ENCODE measurements at regions not wholly inside any gene's neighbourhood (a gene's known extent, or its start where the extent isn't known, plus 50 kb on each side); places are given as distances from the start of the nearest gene placed in this dataset.

- DNase-seq (ENCODE audit: low read depth in 2 of 2) = no peak
Observed at GRCh38 chr10:90458571-90458970, 399.3 kb downstream of the HTR7 start.

DNA sequence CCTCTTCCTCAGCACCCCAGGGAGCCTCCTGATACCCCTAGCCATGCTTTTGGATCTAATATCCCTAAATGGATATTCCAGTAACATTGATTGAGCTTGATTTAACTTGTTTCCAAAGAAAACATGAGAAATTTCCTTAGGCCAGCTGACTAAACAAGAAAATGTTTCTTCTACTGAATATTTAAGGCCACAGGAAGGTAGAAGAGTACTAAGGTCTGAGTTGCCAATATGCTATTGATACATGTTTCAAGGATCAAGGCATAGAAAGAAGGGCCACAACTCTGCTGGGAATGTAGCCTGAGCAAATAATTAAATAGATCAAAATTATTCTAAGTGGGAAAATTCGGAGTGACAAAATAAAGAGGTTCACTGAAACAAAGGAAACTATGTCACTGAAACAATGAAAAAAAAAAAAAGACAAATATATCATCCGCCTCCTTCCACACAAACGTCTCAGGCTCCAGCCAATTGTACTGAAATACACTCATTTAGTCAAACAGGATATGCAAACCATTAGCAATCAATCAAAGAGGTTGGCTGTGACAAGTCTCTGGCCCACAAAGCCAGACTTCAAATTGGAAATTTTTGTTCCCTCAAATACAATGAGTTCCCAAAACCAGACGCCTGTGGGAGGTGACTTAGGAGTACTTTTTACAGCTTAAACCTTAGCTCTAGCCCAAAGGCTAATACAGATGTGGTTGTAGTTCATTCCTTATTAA is 396.2 kb downstream of the HTR7 start:
- no peak for DNase-seq (ENCODE audit: low read depth in 2 of 2)

DNA sequence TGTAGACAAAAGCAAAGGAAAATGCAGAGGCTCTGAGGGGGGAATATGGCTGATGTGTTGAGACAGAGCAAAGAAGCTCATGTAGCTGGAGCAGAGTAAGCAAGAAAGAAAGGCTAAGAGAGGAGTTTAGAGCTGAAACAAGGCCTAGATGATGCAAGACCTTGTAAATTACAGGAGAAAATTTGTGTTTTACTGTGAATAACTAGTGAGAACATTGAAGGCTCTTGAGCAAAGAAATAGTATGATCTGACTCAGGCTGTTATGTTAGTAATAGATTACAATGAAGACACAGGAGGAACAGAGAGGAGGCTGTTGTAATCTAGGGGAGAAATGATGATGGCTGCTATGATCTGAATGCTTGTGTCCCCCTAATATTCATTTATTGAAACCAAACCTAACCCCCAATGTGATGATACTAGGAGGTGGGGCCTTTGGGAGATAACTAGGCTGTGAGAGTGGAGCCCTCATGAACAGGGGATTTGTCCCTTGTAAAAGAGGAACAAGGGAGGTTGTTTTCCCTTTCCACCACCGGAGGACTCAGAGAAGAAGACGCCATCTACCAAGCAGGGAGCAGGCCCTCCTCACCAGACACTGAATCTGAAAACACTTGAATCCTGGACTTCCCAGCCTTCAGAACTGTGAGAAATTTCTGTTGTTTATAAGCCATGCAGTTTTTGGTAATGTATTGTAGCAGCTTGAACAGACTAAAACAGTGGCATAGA is 394.9 kb downstream of the HTR7 start:
- DNase-seq (ENCODE audit: low read depth in 2 of 2) = no peak

DNA sequence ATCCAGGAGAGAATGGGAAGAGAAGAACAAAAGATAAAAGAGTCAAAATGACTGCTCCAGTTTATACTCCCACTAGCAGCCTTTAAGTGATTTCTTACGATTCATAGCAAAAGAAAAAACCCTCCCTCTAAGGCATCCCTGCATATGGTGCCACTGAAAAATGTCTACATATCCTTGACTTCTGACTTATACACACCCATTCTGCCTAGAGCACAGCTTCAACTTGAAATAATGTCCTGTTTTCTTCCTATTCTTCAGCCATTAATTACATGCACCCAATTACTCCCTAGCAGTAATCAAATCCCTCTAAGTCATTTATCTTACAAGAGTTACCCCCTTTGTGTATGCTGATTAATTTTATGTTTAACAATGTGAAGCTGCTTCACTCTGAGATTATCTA is 393.5 kb downstream of the HTR7 start:
- DNase-seq (ENCODE audit: low read depth in 2 of 2) = no peak

GRCh38 chr10:90470966-90471365 is 386.9 kb downstream of the HTR7 start:
- no peak for DNase-seq (ENCODE audit: low read depth in 2 of 2)

GRCh38 chr10:90480466-90480865 is 377.4 kb downstream of the HTR7 start:
- DNase-seq (ENCODE audit: low read depth in 2 of 2) = no peak

GRCh38 chr10:90481326-90481923 is 376.4 kb downstream of the HTR7 start:
- no peak for DNase-seq (ENCODE audit: low read depth in 2 of 2)

GRCh38 chr10:90484518-90484917 is 373.3 kb downstream of the HTR7 start:
- DNase-seq (ENCODE audit: low read depth in 2 of 2) = no peak

DNA sequence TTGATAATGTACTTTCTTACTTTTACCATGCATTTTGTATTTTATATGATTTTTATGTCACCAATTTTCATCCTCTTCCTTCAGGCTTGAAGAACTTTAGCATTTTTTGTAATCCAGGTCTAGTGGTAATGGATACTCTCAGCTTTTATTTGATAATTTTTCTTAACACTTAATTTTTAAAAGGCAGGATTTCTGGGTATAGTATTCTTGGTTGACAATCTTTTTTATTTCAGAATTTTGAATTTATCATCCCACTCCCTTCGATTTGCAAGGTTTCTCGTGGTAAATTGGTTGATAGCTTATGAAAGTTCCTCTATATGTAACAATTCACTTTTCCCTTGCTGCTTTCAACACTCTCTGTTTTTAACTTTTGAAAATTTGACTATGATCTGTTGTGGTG is 363.7 kb downstream of the HTR7 start:
- no peak for DNase-seq (ENCODE audit: low read depth in 2 of 2)

- DNase-seq (ENCODE audit: low read depth in 2 of 2) = no peak
Observed at GRCh38 chr10:90504172-90504571, 353.7 kb downstream of the HTR7 start.

DNA sequence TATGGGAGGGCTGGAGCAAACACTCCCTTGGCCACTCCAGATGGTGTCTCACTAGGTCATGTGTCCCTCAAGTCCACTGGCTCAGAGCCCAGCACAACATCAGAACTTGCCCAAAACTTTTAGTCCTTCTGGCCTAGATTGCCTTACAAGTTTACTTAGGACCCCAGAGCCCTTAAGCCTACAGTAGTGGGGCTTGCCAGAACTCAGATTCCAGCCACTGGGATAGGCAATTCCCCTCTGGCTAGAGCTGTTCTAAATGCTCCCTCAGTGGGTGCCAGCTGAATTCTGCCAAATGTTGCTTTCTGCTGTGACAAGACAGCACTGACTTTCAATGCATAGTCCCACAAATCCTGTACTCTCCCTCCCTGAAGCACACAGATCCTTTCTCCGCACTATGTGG is 331.1 kb downstream of the HTR7 start:
- no peak for DNase-seq (ENCODE audit: low read depth in 2 of 2)

GRCh38 chr10:90530521-90530920 is 327.3 kb downstream of the HTR7 start:
- DNase-seq (ENCODE audit: low read depth in 2 of 2) = no peak

DNA sequence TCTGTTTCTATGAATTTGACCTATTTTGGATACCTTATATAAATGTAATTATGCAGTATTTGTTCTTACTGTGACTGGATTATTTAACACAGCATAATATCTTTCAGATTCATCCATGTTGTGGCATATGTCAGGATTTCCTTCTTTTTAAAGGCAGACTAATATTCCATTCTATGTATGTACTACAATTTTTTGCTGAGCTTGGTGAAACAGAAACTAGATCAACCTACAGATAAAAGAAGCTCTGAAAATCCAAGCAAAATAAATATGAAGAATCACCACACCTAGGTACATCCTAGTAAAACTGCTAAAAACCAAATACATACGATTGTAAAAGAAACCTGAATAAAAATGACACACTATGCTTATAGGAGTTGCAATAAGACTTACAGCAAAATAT is 300.5 kb downstream of the HTR7 start:
- DNase-seq (ENCODE audit: low read depth in 2 of 2) = no peak

DNA sequence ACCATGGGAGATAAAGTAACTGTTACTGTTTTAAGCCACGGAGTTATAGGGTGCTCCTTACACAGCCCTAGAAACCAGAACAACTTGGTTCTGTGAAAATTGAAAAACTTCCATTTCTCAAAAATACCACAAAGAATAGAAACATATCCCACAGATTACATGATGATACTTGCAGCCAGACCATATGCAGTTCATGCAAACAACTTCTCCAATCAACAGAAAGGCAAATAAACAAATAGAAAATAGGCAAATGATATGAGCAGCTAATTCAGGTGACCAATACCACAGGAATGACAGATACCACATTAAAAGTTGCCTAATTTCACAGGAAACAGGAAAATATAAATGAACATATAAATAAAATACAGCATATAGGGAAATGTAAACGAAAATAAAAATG is 297.5 kb downstream of the HTR7 start:
- no peak for DNase-seq (ENCODE audit: low read depth in 2 of 2)

DNA sequence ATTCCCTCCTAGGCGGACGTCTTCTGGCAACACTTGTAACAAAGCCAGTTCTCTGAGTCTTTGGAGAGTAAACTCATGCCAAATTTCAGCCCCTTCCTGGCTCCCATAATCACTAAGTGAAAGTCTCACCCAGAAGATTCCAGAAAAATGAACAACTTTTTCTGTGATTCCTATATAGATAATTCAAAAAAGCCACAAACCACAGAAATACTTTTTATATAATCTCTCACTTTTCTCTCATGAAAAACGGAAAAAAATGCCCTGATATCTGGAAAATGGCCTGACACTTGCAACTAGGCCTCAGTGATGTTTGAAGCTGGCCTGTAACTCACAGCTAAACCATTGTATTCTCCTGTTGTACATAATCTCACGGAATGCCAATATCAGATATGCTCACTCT is 296.2 kb downstream of the HTR7 start:
- no peak for DNase-seq (ENCODE audit: low read depth in 2 of 2)

DNA sequence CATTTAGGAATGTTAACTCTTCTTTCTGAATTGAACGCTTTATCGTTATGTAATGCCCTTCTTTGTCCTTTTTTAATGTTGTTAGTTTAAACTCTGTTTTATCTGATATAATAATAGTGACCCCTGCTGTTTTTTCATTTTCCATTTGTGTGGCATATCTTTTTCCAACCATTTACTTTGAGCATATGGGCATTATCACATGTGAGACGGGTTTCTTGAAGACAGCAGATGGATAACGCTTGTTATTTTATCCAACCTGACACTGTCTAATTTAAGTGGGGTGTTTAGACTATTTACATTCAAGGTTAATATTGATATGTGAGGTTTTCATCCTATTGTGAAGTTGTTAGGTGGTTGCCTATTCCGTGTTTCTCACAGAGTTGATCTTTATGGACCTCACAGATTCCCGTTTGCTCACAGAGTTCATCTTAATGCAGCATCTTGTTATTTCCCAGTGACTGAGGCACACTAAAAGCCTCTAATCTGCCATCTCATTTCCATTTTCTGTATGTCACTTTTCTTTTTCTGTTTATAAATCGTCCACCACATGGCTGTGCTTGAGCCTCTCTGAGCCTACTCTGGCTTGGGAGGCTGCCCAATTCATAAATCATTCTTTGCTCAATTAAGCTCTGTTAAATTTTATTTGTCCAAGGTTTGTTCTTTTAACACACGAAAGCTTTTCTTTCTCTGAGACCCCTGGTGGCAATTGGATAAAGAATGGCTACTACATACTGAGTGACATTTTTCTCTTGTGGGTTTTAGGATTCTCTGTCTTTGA is 286.2 kb downstream of the HTR7 start:
- DNase-seq (ENCODE audit: low read depth in 2 of 2) = no peak

DNA sequence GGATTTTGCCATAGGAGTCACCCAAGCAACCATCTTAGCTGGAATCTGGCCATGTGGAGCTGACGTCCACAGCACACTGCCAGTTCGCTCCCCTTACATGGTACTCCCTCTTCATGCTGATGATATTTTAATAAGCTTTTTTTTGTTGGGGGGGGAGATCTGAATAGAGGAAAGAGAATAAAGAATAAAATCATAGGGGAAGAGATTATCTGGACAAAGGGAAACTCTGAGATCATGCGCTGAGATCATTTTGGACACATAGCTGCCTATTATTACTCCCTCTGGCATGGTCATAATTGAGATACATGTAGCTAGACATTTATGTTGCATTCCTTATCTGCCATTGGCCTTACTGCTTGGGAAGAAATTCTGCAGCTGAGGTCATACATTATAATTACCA is 282.7 kb downstream of the HTR7 start:
- no peak for DNase-seq (ENCODE audit: low read depth in 2 of 2)

DNA sequence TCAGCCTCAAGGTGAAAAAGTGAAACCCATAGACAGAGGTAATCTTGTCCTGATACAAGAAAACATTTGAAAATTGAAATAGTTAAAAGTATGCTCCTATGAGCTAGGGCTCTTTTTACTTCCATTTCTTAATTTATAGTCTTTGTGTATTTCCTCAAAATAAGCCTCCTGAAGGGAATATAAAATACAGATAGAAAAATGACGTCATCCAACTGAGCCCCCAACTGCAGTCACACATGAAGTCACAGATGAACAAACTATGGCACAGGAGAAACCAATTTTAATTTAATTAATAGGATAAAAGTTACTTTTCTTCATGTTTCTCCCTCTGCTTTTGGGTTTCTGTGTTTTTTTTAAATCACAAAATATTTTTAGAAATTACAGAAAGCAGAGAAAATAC is 280.3 kb downstream of the HTR7 start:
- no peak for DNase-seq (ENCODE audit: low read depth in 2 of 2)

DNA sequence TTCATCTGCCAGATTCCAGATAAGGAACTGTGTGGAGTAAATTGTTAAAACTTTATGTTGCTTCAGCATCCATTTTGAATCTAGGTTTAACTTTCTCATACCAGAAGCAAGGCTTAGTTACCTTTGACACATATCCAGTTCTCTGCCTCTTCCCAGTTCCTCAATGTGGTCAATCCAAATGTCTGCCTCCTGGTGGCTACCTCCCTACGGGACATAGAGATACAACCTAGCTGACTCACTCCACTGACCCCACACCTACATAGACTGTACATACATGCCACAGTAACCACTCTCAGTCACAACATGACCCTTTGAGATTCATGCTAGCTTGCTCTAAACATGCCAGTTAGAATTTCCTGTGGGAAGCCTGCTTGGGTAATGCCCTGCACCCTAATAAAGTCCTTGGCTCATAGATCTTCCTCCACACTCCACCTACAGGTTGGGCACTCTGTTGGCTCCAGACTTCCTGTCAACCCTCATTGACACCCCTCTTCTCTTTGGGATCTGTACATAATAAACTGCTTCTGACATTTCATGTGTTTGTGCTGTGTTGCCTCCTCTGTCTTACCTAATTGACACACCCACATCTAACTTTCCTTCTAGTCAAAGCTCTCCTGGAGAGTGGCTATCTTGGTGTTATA is 278.1 kb downstream of the HTR7 start:
- no peak for DNase-seq (ENCODE audit: low read depth in 2 of 2)

DNA sequence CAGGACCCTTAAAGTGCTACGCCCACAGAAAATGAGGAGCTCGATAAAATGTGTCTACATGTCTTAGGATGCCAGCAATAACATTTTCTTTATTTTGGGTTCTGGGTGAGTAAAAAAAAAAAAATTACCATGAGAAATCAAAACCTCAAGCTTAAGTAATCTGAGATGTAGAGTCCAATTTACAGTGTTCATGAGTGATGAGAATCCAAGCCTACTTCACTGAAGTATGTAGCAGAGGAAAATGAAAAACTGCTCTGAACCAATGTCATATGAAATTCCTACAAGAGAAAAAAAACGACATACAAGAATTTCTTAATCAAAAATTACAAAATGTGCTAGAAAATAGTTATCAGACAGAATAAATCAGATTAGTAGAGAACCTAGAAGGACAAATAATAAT is 274.4 kb downstream of the HTR7 start:
- no peak for DNase-seq (ENCODE audit: low read depth in 2 of 2)

- no peak for DNase-seq (ENCODE audit: low read depth in 2 of 2)
Observed at GRCh38 chr10:90587081-90587491, 270.8 kb downstream of the HTR7 start.

DNA sequence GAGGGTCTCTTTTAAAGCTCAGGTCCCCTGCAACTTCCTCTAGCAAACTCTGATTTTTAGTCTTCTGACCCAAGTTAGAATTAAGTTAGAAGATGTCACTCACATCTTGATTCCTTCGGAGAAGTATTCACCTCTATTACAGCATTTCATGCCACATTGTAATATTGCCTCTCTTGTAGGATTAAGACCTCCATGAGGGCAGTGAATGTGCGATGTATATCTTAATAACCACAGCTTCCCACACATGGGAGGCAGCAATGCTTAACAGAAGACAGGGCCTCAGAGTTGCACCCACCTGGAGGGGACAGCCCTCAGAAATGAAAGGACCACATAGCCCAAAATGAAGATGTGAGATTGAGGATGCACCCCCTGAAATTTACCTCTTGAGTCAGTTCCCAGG is 270.3 kb downstream of the HTR7 start:
- DNase-seq (ENCODE audit: low read depth in 2 of 2) = no peak
